HUES64 (cell line): ENCODE measurements at regions not wholly inside any gene's neighbourhood (a gene's known extent, or its start where the extent isn't known, plus 50 kb on each side); places are given as distances from the start of the nearest gene placed in this dataset.
"Not testable (repeated sequence)": the region's sequence is repeated elsewhere in the genome, so short reads cannot be mapped to it uniquely, and the experiment has no call there.

Experiments used
- H3K27ac ChIP-seq: 2 replicates; pipeline ENCODE4 v1.7.0; 2013; ENCODE audit warnings: low read depth, low read length, inconsistent platforms
- H3K27me3 ChIP-seq: 2 replicates; pipeline ENCODE4 v1.6.1; 2013; ENCODE audit warnings: mild to moderate bottlenecking, low read length; ENCODE audit not compliant: insufficient read depth
- H3K36me3 ChIP-seq: 2 replicates; pipeline ENCODE4 v1.6.1; 2013; ENCODE audit warnings: mild to moderate bottlenecking, low read length; ENCODE audit not compliant: insufficient read depth
- H3K4me1 ChIP-seq: 2 replicates; pipeline ENCODE4 v1.6.1; 2013; ENCODE audit warnings: mild to moderate bottlenecking, low read length, moderate library complexity; ENCODE audit not compliant: insufficient read depth
- H3K4me3 ChIP-seq: 2 replicates; pipeline ENCODE4 v1.5.1; 2013; ENCODE audit warnings: mild to moderate bottlenecking, low read length, moderate library complexity
- H3K9ac ChIP-seq: 2 replicates; pipeline ENCODE4 v1.6.1; 2013; ENCODE audit warnings: mild to moderate bottlenecking, low read depth, low read length
- H3K9me3 ChIP-seq: 2 replicates; pipeline ENCODE4 v1.6.1; 2013; ENCODE audit warnings: low read depth, low read length; ENCODE audit not compliant: insufficient read depth
- WGBS: fragments of 150-250, 120-280 bp; methylation state at CpG from one replicate; pipeline ENCODE4 v1.1.7; 2013; ENCODE audit warnings: missing lambda C conversion rate; 5-methylcytosine and 5-hydroxymethylcytosine counted together

GRCh38 chr3:181475146-181475545 is 236.6 kb upstream of the SOX2 start:
- H3K36me3 ChIP-seq, H3K27me3 ChIP-seq, H3K27ac ChIP-seq, H3K9me3 ChIP-seq, H3K4me1 ChIP-seq, H3K4me3 ChIP-seq, H3K9ac ChIP-seq: not testable (repeated sequence)
- 92% methylated on average over 1 of the region's 1 CpG for WGBS

GRCh38 chr3:181470349-181470748 is 241.4 kb upstream of the SOX2 start:
- no peak overlapping the region for H3K4me3 ChIP-seq
- no peak overlapping the region for H3K9ac ChIP-seq
- H3K9me3 ChIP-seq: peaks cover 6% of the 10 kb centered on the region; the same call in 1 of the 2 replicates
- no CpG with 5 or more reads among the region's 1 CpG for WGBS
- H3K4me1 ChIP-seq: peaks cover 4% of the 10 kb centered on the region; the same call in 1 of the 2 replicates
- H3K27me3 ChIP-seq: no peaks in the 10 kb centered on the region
- H3K27ac ChIP-seq: no peak overlapping the region
- no peaks in the 10 kb centered on the region for H3K36me3 ChIP-seq

- Histone ChIP-seq H3K9ac (no peak overlapping the region), H3K9me3 (no peaks in the 10 kb centered on the region), H3K4me1 (peaks cover 24% of the 10 kb centered on the region), H3K4me3 (no peak overlapping the region), H3K27me3 (no peaks in the 10 kb centered on the region), H3K36me3 (no peaks in the 10 kb centered on the region), H3K27ac (no peak overlapping the region; the same call in 1 of the 2 replicates)
- WGBS: 81% methylated on average over 4 of the region's 6 CpGs
Measured at GRCh38 chr3:181464033-181464694, 247.6 kb upstream of the SOX2 start.

GRCh38 chr3:181461381-181461780 is 250.3 kb upstream of the SOX2 start:
- Histone ChIP-seq H3K4me3 (no peak overlapping the region), H3K27ac (no peak overlapping the region), H3K9me3 (no peaks in the 10 kb centered on the region), H3K4me1 (peaks cover 28% of the 10 kb centered on the region), H3K27me3 (no peaks in the 10 kb centered on the region), H3K9ac (no peak overlapping the region), H3K36me3 (no peaks in the 10 kb centered on the region)
- 93% methylated on average over 5 of the region's 5 CpGs for WGBS

GRCh38 chr3:181459516-181459915 is 252.2 kb upstream of the SOX2 start:
- Histone ChIP-seq H3K27ac (no peak overlapping the region), H3K4me1 (peaks cover 26% of the 10 kb centered on the region), H3K9me3 (no peaks in the 10 kb centered on the region), H3K36me3 (no peaks in the 10 kb centered on the region), H3K27me3 (no peaks in the 10 kb centered on the region), H3K4me3 (no peak overlapping the region), H3K9ac (no peak overlapping the region)
- WGBS: no CpG with 5 or more reads among the region's 2 CpGs

GRCh38 chr3:181458857-181459256 is 252.9 kb upstream of the SOX2 start:
- no peak overlapping the region for H3K9ac ChIP-seq
- H3K9me3 ChIP-seq: no peaks in the 10 kb centered on the region
- no peaks in the 10 kb centered on the region for H3K36me3 ChIP-seq
- peaks cover 22% of the 10 kb centered on the region for H3K4me1 ChIP-seq
- no peaks in the 10 kb centered on the region for H3K27me3 ChIP-seq
- no peak overlapping the region for H3K27ac ChIP-seq
- H3K4me3 ChIP-seq: no peak overlapping the region

GRCh38 chr3:181457756-181458155 is 254.0 kb upstream of the SOX2 start:
- Histone ChIP-seq H3K4me1 (peaks cover 17% of the 10 kb centered on the region), H3K36me3 (no peaks in the 10 kb centered on the region), H3K4me3 (no peak overlapping the region), H3K27me3 (no peaks in the 10 kb centered on the region), H3K9ac (no peak overlapping the region), H3K9me3 (no peaks in the 10 kb centered on the region), H3K27ac (no peak overlapping the region)
- 93% methylated on average over 4 of the region's 4 CpGs for WGBS

- WGBS: 95% methylated on average over 9 of the region's 9 CpGs
- Histone ChIP-seq H3K27ac (no peak overlapping the region), H3K4me1 (peaks cover 17% of the 10 kb centered on the region), H3K4me3 (no peak overlapping the region), H3K27me3 (no peaks in the 10 kb centered on the region), H3K9ac (no peak overlapping the region), H3K36me3 (no peaks in the 10 kb centered on the region), H3K9me3 (no peaks in the 10 kb centered on the region)
Measured at GRCh38 chr3:181457190-181457589, 254.5 kb upstream of the SOX2 start.

- Histone ChIP-seq H3K9me3 (no peaks in the 10 kb centered on the region), H3K36me3 (no peaks in the 10 kb centered on the region), H3K4me3 (no peak overlapping the region), H3K27ac (no peak overlapping the region), H3K9ac (no peak overlapping the region), H3K4me1 (peaks cover 17% of the 10 kb centered on the region), H3K27me3 (no peaks in the 10 kb centered on the region)
- WGBS: no CpG with 5 or more reads among the region's 1 CpG
Measured at GRCh38 chr3:181455276-181455675, 256.4 kb upstream of the SOX2 start.

GRCh38 chr3:181454451-181455027 is 257.2 kb upstream of the SOX2 start:
- H3K27ac ChIP-seq: no peak overlapping the region
- WGBS: 84% methylated on average over 6 of the region's 6 CpGs
- no peaks in the 10 kb centered on the region for H3K36me3 ChIP-seq
- no peak overlapping the region for H3K4me3 ChIP-seq
- no peaks in the 10 kb centered on the region for H3K27me3 ChIP-seq
- peaks cover 17% of the 10 kb centered on the region for H3K4me1 ChIP-seq
- H3K9me3 ChIP-seq: no peaks in the 10 kb centered on the region
- H3K9ac ChIP-seq: no peak overlapping the region

GRCh38 chr3:181446741-181447140 is 265.0 kb upstream of the SOX2 start:
- no peaks in the 10 kb centered on the region for H3K9me3 ChIP-seq
- WGBS: 86% methylated on average over 2 of the region's 2 CpGs
- H3K9ac ChIP-seq: no peak overlapping the region
- no peak overlapping the region for H3K4me3 ChIP-seq
- no peaks in the 10 kb centered on the region for H3K4me1 ChIP-seq
- H3K27ac ChIP-seq: no peak overlapping the region
- H3K36me3 ChIP-seq: no peaks in the 10 kb centered on the region
- H3K27me3 ChIP-seq: no peaks in the 10 kb centered on the region

- no peaks in the 10 kb centered on the region for H3K9me3 ChIP-seq
- H3K27ac ChIP-seq: no peak overlapping the region
- no peaks in the 10 kb centered on the region for H3K27me3 ChIP-seq
- no peaks in the 10 kb centered on the region for H3K4me1 ChIP-seq
- H3K36me3 ChIP-seq: no peaks in the 10 kb centered on the region
- no peak overlapping the region for H3K9ac ChIP-seq
- 92% methylated on average over 3 of the region's 3 CpGs for whole genome bisulfite sequencing
- no peak overlapping the region for H3K4me3 ChIP-seq
Measured at GRCh38 chr3:181442066-181442465, 269.7 kb upstream of the SOX2 start.
